Mesodermal cell (in vitro differentiated cells): ENCODE measurements at regions not wholly inside any gene's neighbourhood (a gene's known extent, or its start where the extent isn't known, plus 50 kb on each side); places are given as distances from the start of the nearest gene placed in this dataset.

Source experiments
- H3K27ac ChIP-seq: 2 replicates; pipeline ENCODE4 v1.7.0; 2013; ENCODE audit warnings: mild to moderate bottlenecking, low read depth, low read length, moderate library complexity; ENCODE audit not compliant: severe bottlenecking
- H3K36me3 ChIP-seq: 2 replicates; pipeline ENCODE4 v1.7.1; 2013; ENCODE audit warnings: mild to moderate bottlenecking, low read length, moderate library complexity; ENCODE audit not compliant: control insufficient read depth, insufficient read depth
- H3K4me1 ChIP-seq: one replicate; pipeline ENCODE4 v1.7.1; 2013; ENCODE audit warnings: mild to moderate bottlenecking, low read length; ENCODE audit not compliant: insufficient read depth, control insufficient read depth, poor library complexity, severe bottlenecking
- H3K4me3 ChIP-seq: 2 replicates; pipeline ENCODE4 v1.7.0; 2013; ENCODE audit warnings: low read length, control low read depth, mild to moderate bottlenecking; ENCODE audit not compliant: insufficient read depth, poor library complexity, severe bottlenecking; ENCODE audit errors: extremely low read depth
- H3K9me3 ChIP-seq: 2 replicates; pipeline ENCODE4 v1.7.1; 2013; ENCODE audit warnings: mild to moderate bottlenecking, low read length, moderate library complexity; ENCODE audit not compliant: control insufficient read depth
- WGBS, 2 experiments: methylation state at CpG; one replicate each; pipeline ENCODE4 v1.1.5; 2013; ENCODE audit warnings: missing lambda C conversion rate in 2 of 2; ENCODE audit not compliant: insufficient coverage in 2 of 2; 5-methylcytosine and 5-hydroxymethylcytosine counted together

DNA sequence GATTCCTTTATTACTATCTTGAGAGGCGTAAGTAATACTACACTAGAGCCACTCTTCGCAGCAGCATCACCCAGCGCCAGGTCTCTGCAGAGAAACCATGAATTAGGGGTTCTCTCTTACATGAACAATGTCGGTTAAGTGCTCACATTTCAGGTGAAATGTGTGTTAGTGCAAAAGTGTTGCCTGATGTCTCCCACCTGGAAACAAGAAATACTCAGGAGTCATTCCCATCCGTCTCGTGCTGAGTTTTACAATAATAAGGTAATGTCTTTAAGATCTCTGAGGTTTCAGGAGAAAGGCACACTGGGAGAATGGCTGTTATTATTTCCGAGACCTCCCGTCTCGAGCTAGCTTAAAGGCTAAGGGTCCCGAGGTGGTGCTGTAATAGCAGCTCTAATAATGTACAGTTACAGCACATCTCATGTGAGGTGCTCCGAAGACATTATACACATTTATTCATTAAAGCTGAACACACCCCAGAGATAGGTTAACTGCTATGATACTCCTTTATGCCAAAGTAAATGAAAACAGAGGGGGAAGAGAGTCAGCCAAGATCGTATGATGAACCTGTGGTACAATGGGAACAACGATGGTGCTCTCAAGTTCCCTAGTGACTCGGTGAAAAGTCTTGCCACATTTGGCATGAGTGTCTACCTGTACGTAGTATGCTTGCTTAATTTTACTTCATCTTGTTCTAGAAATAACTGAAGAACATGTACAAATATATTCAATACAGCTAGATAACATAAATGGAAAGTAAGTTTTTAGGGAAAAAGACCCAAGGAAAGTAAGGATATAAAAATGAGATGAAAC is 458.3 kb upstream of the CITED2 start:
- H3K4me3 ChIP-seq, result no peak overlapping the region
- H3K27ac ChIP-seq, result no peak overlapping the region
- H3K4me1 ChIP-seq, result no peaks in the 10 kb centered on the region
- WGBS, 2 experiments, result 95 to 98% methylated on average over 6 to 7 of the region's 15 CpGs
- H3K36me3 ChIP-seq, result no peaks in the 10 kb centered on the region
- no peaks in the 10 kb centered on the region for H3K9me3 ChIP-seq

DNA sequence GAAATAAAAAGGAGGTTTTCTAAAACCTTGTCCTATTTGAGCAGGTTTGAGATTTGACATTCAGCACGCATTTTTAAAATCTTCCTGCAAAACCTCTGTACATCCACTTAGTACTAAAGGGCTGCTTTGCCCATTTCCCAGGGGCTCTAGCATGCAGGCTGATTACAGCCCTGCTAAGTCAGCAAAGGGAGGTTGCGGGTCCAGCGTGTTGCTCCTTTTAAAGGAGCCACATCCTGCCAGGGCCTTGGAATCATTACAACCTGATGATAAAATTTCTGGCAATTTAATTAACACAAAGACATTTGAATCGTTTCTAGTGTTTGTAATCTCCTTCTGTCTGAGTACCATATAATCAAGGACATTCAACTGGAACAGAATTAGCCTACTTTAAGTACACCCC is 455.1 kb upstream of the CITED2 start:
- Histone ChIP-seq H3K27ac (no peak overlapping the region), H3K4me3 (no peak overlapping the region), H3K36me3 (no peaks in the 10 kb centered on the region), H3K4me1 (no peaks in the 10 kb centered on the region), H3K9me3 (no peaks in the 10 kb centered on the region)
- 88 to 93% methylated on average over 3 to 4 of the region's 4 CpGs for WGBS, 2 experiments

DNA sequence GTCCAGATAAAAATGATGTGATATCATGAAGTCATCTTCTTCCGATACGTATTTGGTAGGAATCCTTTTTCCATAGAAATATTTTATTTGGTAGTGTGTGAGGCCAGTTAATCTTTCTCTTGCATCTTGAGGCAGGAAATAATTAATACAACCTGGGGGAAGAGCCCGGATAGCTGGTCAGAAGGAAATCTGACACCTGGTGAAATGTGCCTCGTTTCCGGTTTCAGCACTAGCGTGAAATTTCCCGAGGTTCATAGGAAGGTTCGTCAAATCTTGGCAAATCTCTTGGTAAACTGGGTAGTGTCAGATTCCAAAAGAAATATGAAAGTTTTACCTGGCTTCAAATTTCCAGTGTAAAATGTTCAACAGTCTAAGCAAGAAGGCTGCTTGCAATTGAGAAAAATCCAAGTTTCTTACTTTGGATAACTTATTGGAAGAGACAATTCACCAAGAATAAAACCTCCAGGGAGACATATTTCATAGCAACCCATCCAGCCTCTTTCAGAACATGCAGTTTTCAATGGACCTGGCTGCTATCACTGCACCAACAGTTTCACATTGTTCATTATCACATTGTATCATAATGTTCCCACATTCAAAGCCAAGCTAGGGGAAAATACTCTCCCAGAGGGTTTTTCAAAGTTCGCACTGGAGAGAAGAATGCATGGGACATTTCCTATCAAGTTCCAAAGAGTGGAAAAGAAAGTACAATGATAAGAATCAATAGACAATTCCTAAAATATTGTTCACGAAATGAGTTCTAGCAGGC is 454.5 kb upstream of the CITED2 start:
- H3K36me3 ChIP-seq, result no peaks in the 10 kb centered on the region
- H3K4me1 ChIP-seq, result no peaks in the 10 kb centered on the region
- WGBS, 2 experiments, result 94 to 98% methylated on average over 6 to 7 of the region's 10 CpGs
- H3K9me3 ChIP-seq, result no peaks in the 10 kb centered on the region
- no peak overlapping the region for H3K27ac ChIP-seq
- H3K4me3 ChIP-seq, result no peak overlapping the region

DNA sequence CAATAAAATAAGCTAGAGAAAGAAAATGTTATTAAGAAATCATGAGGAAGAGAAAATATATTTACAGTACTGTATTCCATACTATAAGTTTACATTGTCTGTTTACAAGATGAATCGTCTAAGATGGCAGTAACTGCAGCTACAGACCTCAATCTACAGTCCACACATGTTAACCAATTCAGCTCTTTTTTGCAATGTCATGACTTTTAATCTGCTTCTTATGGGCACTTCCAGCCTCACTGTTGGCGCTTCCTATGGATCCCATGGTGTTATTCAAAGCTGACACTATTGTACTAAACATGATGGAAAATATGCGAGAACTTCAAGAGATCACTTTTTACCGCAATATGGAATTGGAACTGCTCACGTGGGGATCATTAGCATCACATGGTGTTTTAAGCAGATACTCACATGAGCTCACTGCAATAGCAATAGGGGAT is 451.5 kb upstream of the CITED2 start:
- H3K27ac ChIP-seq, result no peak overlapping the region
- H3K36me3 ChIP-seq, result no peaks in the 10 kb centered on the region
- no peaks in the 10 kb centered on the region for H3K4me1 ChIP-seq
- 92 to 94% methylated on average over 2 to 3 of the region's 5 CpGs for WGBS, 2 experiments
- no peak overlapping the region for H3K4me3 ChIP-seq
- H3K9me3 ChIP-seq, result no peaks in the 10 kb centered on the region

DNA sequence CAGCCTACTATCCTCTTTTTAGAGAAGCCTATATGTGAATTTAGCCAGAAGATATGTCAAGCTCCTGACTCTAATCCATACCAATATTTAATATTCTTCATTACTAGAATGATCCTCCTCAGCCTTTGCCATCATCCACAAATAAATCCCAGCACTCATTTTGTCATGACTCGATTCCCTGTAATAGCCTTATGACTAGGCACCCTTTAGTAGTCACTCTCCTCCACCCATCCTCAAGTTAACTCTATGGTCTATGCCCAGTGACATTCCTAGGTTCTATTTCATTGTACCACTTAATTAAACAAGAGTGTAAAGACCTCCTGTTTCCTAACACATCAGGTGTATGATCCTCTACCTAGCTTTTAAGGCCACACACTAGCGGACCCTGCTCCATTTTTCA is 450.4 kb upstream of the CITED2 start:
- Histone ChIP-seq H3K36me3 (no peaks in the 10 kb centered on the region), H3K4me3 (no peak overlapping the region), H3K4me1 (no peaks in the 10 kb centered on the region), H3K27ac (no peak overlapping the region), H3K9me3 (no peaks in the 10 kb centered on the region)
- 93 to 97% methylated on average over 2 of the region's 2 CpGs for WGBS, 2 experiments

DNA sequence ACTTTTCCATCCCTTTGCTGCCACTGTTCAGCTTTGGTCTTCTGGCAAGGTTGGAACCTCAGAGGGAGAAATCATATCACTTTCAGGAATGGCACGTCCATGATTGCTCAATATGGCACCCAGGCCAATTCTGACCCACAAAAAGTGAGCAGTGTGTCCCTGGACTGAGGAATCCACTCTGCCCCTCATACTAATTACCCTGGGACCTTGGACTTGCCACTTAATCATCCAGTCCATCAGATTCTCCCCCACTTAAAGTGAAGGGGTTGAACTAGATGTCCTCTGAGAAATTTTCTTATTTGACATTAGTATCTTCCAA is 449.3 kb upstream of the CITED2 start:
- 91 to 100% methylated on average over 1 of the region's 1 CpG for WGBS, 2 experiments
- Histone ChIP-seq H3K4me3 (no peak overlapping the region), H3K36me3 (no peaks in the 10 kb centered on the region)

DNA sequence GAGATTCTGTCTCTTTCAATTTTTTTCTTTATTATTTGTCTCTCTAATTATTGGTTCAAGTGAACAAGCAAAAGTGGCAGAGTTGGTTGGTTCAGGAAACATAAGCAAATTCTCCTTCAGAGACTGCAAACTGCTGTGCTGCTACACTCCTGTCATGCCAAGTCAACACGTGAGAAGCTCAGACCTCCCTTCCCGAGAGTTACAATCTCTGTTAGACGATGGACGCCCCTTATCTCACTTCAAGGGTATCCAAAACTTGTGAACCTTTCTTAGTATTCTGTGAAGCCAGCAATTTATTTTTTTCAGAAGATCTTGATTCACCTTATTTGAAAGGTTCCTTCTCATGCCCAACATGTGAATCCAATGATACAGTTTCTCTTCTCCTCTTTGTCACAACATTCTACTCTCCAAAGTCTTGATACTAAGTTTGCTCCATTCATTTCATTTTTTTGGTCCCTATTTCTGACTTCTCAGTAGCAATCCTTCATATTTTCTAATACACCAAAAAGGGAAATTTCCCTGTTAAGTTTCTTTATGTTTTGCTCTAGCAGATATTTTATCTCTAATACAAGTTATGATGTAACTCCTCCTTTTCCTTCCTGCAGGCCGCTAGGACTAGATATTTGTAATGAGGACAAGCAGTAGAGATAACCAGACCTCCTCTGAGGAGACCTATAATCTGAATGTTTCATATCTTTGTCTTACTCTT is 448.8 kb upstream of the CITED2 start:
- no peak overlapping the region for H3K4me3 ChIP-seq
- no peaks in the 10 kb centered on the region for H3K4me1 ChIP-seq
- H3K27ac ChIP-seq, result no peak overlapping the region
- WGBS, 2 experiments, result 69 to 82% methylated on average over 4 of the region's 5 CpGs
- H3K9me3 ChIP-seq, result no peaks in the 10 kb centered on the region
- H3K36me3 ChIP-seq, result no peaks in the 10 kb centered on the region

More for the DNA sequence above, 449.3 kb upstream of the CITED2 start:
- H3K27ac ChIP-seq, result no peak overlapping the region
- H3K9me3 ChIP-seq, result no peaks in the 10 kb centered on the region
- no peaks in the 10 kb centered on the region for H3K4me1 ChIP-seq

DNA sequence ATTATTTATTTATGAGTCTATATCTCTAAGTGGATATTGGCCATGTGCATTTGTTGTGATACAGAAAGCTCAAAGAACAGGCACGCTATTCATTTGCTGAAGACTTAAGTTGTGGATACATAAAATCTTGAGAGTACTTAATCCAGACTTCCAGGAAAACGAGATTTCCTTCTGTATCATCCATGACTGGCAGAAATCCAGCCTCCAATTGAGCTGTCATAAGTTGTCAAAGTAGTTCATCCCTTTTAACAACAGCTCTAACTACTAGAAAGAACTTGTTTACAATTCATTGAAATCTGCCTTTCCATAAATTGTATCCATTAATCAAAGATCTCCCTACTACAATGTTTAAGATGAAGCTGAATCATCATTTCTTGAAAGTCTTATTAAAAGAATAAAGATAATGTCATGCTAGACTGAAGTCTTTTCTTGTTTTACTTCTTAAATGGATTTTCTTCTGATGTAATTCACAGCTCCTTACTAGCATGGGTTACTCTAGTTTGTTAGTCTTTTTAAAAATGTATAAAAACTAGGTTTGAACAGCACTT is 447.3 kb upstream of the CITED2 start:
- no peaks in the 10 kb centered on the region for H3K4me1 ChIP-seq
- H3K9me3 ChIP-seq, result no peaks in the 10 kb centered on the region
- no peak overlapping the region for H3K4me3 ChIP-seq
- no peaks in the 10 kb centered on the region for H3K36me3 ChIP-seq
- WGBS, 2 experiments, result no CpG with 5 or more reads among the region's 2 CpGs
- H3K27ac ChIP-seq, result no peak overlapping the region

DNA sequence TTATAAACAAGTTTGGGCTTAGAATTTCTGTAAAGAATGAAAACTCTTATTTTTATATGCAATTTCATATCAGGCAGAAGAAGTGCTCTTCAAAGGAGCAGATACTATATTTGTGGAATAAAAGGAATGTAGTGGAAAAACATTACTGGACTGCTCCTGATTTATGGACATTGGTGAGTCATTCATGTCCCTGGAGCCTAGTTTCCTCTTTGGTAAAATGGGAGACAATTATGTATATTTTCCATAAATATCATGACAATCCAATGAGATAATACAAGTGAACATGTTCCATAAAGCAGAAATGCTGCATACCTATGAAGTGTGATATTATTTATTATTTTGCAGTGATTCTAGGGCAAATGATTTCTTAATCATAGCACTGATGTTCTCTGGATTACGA is 445.8 kb upstream of the CITED2 start:
- H3K36me3 ChIP-seq, result no peaks in the 10 kb centered on the region
- H3K4me1 ChIP-seq, result no peaks in the 10 kb centered on the region
- no peak overlapping the region for H3K27ac ChIP-seq
- no peak overlapping the region for H3K4me3 ChIP-seq
- H3K9me3 ChIP-seq, result no peaks in the 10 kb centered on the region
- 100% methylated on average over 1 of the region's 1 CpG for WGBS, 2 experiments

DNA sequence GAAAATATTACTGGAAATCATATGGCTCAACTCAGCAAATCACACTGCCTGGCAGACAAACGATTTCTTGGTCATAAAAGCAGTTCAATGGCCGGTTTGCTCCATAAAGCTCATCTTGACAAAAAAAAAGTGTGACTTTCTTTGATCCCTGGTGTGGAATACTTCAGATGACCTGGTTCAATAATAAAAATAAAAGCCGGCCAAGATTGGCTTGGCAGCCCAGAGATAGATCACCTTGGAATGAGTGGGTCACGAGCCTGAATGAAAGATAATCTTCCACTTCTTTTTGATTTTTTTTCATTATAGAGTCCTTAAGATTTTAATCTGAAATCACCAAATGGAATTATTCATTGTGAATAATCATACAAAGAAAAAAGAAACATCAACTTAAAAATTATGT is 445.3 kb upstream of the CITED2 start:
- no peak overlapping the region for H3K27ac ChIP-seq
- H3K9me3 ChIP-seq, result no peaks in the 10 kb centered on the region
- H3K4me3 ChIP-seq, result no peak overlapping the region
- 95 to 100% methylated on average over 3 of the region's 4 CpGs for WGBS, 2 experiments
- H3K4me1 ChIP-seq, result no peaks in the 10 kb centered on the region
- no peaks in the 10 kb centered on the region for H3K36me3 ChIP-seq
